Endothelial cell of hepatic sinusoid (primary cell): ENCODE measurements at regions not wholly inside any gene's neighbourhood (a gene's known extent, or its start where the extent isn't known, plus 50 kb on each side); places are given as distances from the start of the nearest gene placed in this dataset.

Experiments used
- in situ Hi-C: cut with HindIII; loops from 2 replicates; pipeline ENCODE4 v1.10.0; 2017; ENCODE audit warnings: low sequenced_read_pairs

GRCh38 chr13:100818711-100819110, 144.1 kb upstream of the TMTC4 start:
- in situ Hi-C loops: no loop called here

- in situ Hi-C loops: no loop called here
Observed at GRCh38 chr13:100817928-100818327, 143.3 kb upstream of the TMTC4 start.

- in situ Hi-C loops: no loop called here
Observed at GRCh38 chr13:100815476-100816046, 141.0 kb upstream of the TMTC4 start.

GRCh38 chr13:100812982-100813584, 138.5 kb upstream of the TMTC4 start:
- in situ Hi-C loops: no loop called here

- in situ Hi-C loops: no loop called here
Observed at GRCh38 chr13:100811928-100812327, 137.3 kb upstream of the TMTC4 start.

GRCh38 chr13:100811024-100811865, 136.7 kb upstream of the TMTC4 start:
- in situ Hi-C loops: no loop called here

- in situ Hi-C loops: no loop called here
Observed at GRCh38 chr13:100810481-100810880, 135.9 kb upstream of the TMTC4 start.

- in situ Hi-C loops: no loop called here
Observed at GRCh38 chr13:100809856-100810255, 135.3 kb upstream of the TMTC4 start.

GRCh38 chr13:100809129-100809390, 134.5 kb upstream of the TMTC4 start:
- in situ Hi-C loops: no loop called here

GRCh38 chr13:100808330-100809128, 133.9 kb upstream of the TMTC4 start:
- in situ Hi-C loops: no loop called here

- in situ Hi-C loops: no loop called here
Observed at GRCh38 chr13:100803091-100803490, 128.5 kb upstream of the TMTC4 start.

GRCh38 chr13:100800283-100800875, 125.8 kb upstream of the TMTC4 start:
- in situ Hi-C loops: no loop called here

- in situ Hi-C loops: no loop called here
Observed at GRCh38 chr13:100798739-100799361, 124.3 kb upstream of the TMTC4 start.

- in situ Hi-C loops: no loop called here
Observed at GRCh38 chr13:100797921-100798320, 123.3 kb upstream of the TMTC4 start.

- in situ Hi-C loops: no loop called here
Observed at GRCh38 chr13:100796463-100796862, 121.9 kb upstream of the TMTC4 start.

- in situ Hi-C loops: no loop called here
Observed at GRCh38 chr13:100794575-100794974, 120.0 kb upstream of the TMTC4 start.

GRCh38 chr13:100790405-100790804, 115.8 kb upstream of the TMTC4 start:
- in situ Hi-C loops: no loop called here

GRCh38 chr13:100789968-100790367, 115.4 kb upstream of the TMTC4 start:
- in situ Hi-C loops: no loop called here

- in situ Hi-C loops: no loop called here
Observed at GRCh38 chr13:100789481-100789880, 114.9 kb upstream of the TMTC4 start.

GRCh38 chr13:100789025-100789424, 114.4 kb upstream of the TMTC4 start:
- in situ Hi-C loops: no loop called here

GRCh38 chr13:100788540-100788939, 113.9 kb upstream of the TMTC4 start:
- in situ Hi-C loops: no loop called here
